Loucy (cell line): ENCODE measurements at regions not wholly inside any gene's neighbourhood (a gene's known extent, or its start where the extent isn't known, plus 50 kb on each side); places are given as distances from the start of the nearest gene placed in this dataset.

Source experiments
- H2AFZ ChIP-seq: fragments of 200-600 bp; sonication (generic); 2 replicates; pipeline ENCODE4 v1.6.0; 2016; ENCODE audit warnings: antibody characterized with exemption, mild to moderate bottlenecking, low read length, moderate library complexity
- H3F3A ChIP-seq: fragments of 200-600 bp; 2 replicates; pipeline ENCODE4 v1.6.0; 2016; ENCODE audit warnings: antibody characterized with exemption, low read depth, mild to moderate bottlenecking
- H3K27me3 ChIP-seq: fragments of 200-600 bp; sonication (generic); 2 replicates; pipeline ENCODE4 v1.6.1; 2014; ENCODE audit warnings: low read length, mild to moderate bottlenecking; ENCODE audit not compliant: insufficient read depth, poor library complexity, severe bottlenecking
- H3K36me3 ChIP-seq: fragments of 200-600 bp; sonication (generic); 2 replicates; pipeline ENCODE4 v1.6.1; 2016; ENCODE audit warnings: low read length; ENCODE audit not compliant: insufficient read depth
- H3K4me1 ChIP-seq: fragments of 200-600 bp; sonication (generic); 2 replicates; pipeline ENCODE4 v1.5.1; 2014; ENCODE audit warnings: low read length, mild to moderate bottlenecking; ENCODE audit not compliant: insufficient read depth, poor library complexity, severe bottlenecking
- H3K4me2 ChIP-seq: fragments of 200-600 bp; sonication (generic); 2 replicates; pipeline ENCODE4 v1.6.0; 2014; ENCODE audit warnings: antibody characterized with exemption, low read length, low read depth, mild to moderate bottlenecking; ENCODE audit not compliant: poor library complexity, severe bottlenecking
- H3K4me3 ChIP-seq: fragments of 200-600 bp; sonication (generic); 2 replicates; pipeline ENCODE4 v1.5.1; 2014; ENCODE audit warnings: low read length, mild to moderate bottlenecking, mixed read lengths; ENCODE audit not compliant: poor library complexity, severe bottlenecking
- H3K79me2 ChIP-seq: fragments of 200-600 bp; sonication (generic); 2 replicates; pipeline ENCODE4 v1.6.1; 2014; ENCODE audit warnings: low read length; ENCODE audit not compliant: insufficient read depth
- H3K9ac ChIP-seq: fragments of 200-600 bp; sonication (generic); 2 replicates; pipeline ENCODE4 v1.6.0; 2014; ENCODE audit warnings: mild to moderate bottlenecking, low read depth, low read length, moderate library complexity; ENCODE audit not compliant: poor library complexity, severe bottlenecking
- H3K9me2 ChIP-seq: fragments of 200-600 bp; sonication (generic); replicated peaks from 2 replicates; pipeline ENCODE4 v1.6.1; 2016; ENCODE audit warnings: low read depth, low read length, mixed read lengths
- H3K9me3 ChIP-seq: fragments of 200-600 bp; sonication (generic); 2 replicates; pipeline ENCODE4 v1.6.1; 2014; ENCODE audit warnings: mild to moderate bottlenecking, antibody characterized with exemption, low read length, low read depth; ENCODE audit not compliant: insufficient read depth
- H4K20me1 ChIP-seq: fragments of 200-600 bp; sonication (generic); 2 replicates; pipeline ENCODE4 v1.6.0; 2014; ENCODE audit warnings: antibody characterized with exemption, low read length, mild to moderate bottlenecking; ENCODE audit not compliant: insufficient read depth, poor library complexity, severe bottlenecking
- CTCF ChIP-seq: fragments of 200-600 bp; sonication (generic); conservative IDR thresholded peaks from 2 replicates; pipeline ENCODE4 v1.5.1; 2014; ENCODE audit warnings: mild to moderate bottlenecking, antibody characterized with exemption, low read length
- EZH2phosphoT487 ChIP-seq: fragments of 200-600 bp; IDR thresholded peaks from 2 replicates; pipeline ENCODE4 v1.6.1; 2018; ENCODE audit warnings: antibody characterized with exemption, mild to moderate bottlenecking, moderate library complexity, borderline replicate concordance

DNA sequence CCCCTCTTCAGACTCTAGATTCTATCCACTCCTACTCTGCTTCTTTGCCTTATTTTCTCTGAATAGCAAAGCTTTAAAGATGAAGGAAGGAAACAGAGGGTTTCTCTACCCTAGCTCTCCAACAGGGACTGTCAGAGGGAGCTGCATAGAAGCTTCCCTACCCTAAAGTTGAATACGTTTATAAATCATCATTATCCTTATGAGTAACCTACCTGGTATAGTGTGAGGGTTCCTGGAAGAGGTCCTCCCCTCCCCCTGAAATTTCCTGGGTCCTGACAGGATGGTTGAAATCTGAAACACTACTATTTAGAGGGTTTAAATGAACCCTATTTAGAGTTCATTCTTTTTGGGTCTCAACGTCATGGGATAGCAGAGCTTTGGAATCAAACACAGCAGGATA is 187.0 kb upstream of the RBPJ start:
- Histone ChIP-seq H3K4me2 (no peak overlapping the region), H4K20me1 (no peaks in the 10 kb centered on the region), H3K79me2 (no peaks in the 10 kb centered on the region), H3F3A (no peaks in the 10 kb centered on the region), H3K27me3 (no peaks in the 10 kb centered on the region), H3K9ac (no peak overlapping the region), H3K9me2 (no peaks in the 10 kb centered on the region), H3K4me3 (no peak overlapping the region), H3K4me1 (peaks cover 12% of the 10 kb centered on the region), H3K36me3 (no peaks in the 10 kb centered on the region), H3K9me3 (no peaks in the 10 kb centered on the region), H2AFZ (no peak overlapping the region)
- TF ChIP-seq CTCF = no peak
- no peak for TF ChIP-seq EZH2phosphoT487

DNA sequence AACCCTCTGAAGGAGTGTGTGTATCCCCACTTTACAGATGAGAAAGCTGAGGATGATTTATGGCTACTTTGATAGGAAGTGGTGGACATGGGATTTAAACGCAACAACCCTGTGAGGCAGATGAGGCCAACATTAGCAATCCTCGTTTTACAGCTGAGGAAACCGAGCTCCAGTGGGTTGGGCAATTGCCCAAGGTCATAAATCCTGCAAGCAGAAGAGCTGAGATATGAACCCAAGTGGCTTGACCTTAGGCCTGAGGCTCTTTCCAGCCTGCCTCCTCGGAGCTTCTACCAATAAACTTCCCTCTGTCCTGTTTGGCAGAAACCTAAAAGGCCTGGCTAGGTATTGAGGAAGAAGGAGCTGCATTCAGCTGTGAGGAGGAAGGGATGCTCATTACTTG is 185.5 kb upstream of the RBPJ start:
- Histone ChIP-seq H3K9ac (no peak overlapping the region), H3K27me3 (no peaks in the 10 kb centered on the region), H3K4me1 (peaks cover 12% of the 10 kb centered on the region), H3K4me2 (no peak overlapping the region), H4K20me1 (no peaks in the 10 kb centered on the region), H2AFZ (no peak overlapping the region), H3K4me3 (no peak overlapping the region), H3K9me2 (no peaks in the 10 kb centered on the region), H3K79me2 (no peaks in the 10 kb centered on the region), H3K9me3 (no peaks in the 10 kb centered on the region), H3K36me3 (no peaks in the 10 kb centered on the region), H3F3A (no peaks in the 10 kb centered on the region)
- TF ChIP-seq CTCF = no peak

- Histone ChIP-seq H3K4me2 (no peak overlapping the region), H3K27me3 (no peaks in the 10 kb centered on the region)
Observed at GRCh38 chr4:26136615-26137014, 184.2 kb upstream of the RBPJ start.

More at GRCh38 chr4:26136615-26137014, 184.2 kb upstream of the RBPJ start:
- Histone ChIP-seq H3K9me2 (no peaks in the 10 kb centered on the region), H3F3A (no peaks in the 10 kb centered on the region), H3K79me2 (no peaks in the 10 kb centered on the region), H3K36me3 (no peaks in the 10 kb centered on the region), H2AFZ (no peak overlapping the region), H3K9ac (no peak overlapping the region), H4K20me1 (no peaks in the 10 kb centered on the region), H3K4me3 (no peak overlapping the region), H3K9me3 (no peaks in the 10 kb centered on the region), H3K4me1 (peaks cover 8% of the 10 kb centered on the region)
- TF ChIP-seq EZH2phosphoT487 (no peak), CTCF (no peak)
